HG02798 (cell line): ENCODE measurements at regions not wholly inside any gene's neighbourhood (a gene's known extent, or its start where the extent isn't known, plus 50 kb on each side); places are given as distances from the start of the nearest gene placed in this dataset.

Experiments used
- ATAC-seq: cut with Tn5 transposase; IDR thresholded peaks from one replicate; pipeline ENCODE4 v1.9.1; 2021; ENCODE audit warnings: mild to moderate bottlenecking; ENCODE audit not compliant: unreplicated experiment, poor library complexity

DNA sequence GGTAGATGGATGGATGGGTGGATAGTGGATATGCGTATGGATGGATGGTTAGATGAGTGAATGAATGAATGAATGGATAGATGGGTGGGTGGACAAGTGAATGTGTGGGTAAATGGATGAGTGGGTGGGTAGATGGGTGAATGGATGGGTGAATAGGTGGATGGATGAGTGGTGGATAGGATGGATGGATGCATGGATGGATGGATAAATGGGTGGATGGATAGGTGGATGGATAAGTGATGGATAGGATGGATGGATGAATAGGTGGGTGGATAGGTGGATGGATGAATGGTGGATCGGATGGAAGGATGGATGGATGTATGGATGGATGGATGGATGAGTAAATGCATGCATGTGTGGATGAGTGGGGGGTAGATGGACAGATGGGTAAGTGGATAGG is 169.3 kb downstream of the ACKR3 start:
- no peak for ATAC-seq

DNA sequence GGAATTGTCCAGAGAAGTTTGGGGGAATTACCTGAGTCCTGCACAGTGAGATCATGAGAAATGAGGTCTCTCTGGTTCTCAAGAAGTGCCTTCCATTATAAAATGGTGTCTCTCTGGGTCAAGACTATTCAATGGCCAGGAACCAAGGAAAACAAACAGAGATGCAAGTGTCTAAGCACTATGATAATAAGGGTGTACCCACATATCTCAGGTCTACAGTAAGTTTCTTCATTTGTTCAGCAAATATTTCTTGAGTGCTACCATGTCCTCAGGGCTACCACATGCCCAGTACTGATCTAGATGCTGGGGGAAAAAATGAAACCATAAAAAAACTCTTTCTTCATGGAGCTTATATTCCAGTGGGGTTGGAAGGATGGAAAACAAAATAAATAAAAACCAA is 170.0 kb downstream of the ACKR3 start:
- no peak for ATAC-seq

GRCh38 chr2:236740506-236740905 is 170.9 kb downstream of the ACKR3 start:
- no peak for ATAC-seq

DNA sequence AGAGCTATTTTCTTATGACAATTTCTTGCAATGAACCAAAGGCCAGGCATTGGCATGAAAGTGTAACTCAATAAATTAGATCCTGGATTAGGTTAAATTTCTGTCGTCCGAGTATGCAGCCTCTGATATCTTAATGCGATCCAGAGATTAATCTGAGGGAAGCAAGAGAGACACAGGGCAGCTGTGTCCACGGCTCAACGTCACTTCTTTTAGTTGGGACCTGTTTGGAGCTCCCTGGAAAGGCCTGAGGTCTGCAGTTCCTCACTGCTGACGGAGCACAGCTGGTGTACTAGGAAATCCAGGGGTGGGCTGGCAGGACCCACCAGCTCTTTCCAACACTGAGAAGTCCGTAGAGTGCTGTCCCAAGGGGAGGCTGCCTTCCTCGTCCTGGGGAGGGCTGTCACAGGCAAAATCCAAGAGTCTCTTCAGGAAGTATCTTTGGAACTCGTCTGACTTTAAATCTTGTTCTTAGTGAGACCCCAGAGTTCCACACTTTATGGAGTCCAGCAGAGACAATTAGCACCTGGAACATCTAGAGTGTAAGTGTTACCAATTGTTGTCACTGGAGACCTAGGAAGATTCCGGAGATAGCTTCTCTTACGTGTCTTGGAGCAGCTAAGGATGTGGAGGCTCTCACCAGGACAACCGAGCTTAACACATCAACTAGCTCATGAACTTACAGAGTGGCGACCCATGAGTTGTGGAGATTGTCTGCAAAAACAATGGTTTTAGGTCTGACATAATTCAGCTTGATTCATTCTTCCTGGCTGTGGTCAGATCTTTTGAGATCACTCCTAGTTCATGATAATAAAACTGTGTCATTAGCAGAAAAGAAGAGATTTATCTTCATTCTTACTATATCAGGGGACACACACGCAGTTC is 173.7 kb downstream of the ACKR3 start:
- no peak for ATAC-seq

DNA sequence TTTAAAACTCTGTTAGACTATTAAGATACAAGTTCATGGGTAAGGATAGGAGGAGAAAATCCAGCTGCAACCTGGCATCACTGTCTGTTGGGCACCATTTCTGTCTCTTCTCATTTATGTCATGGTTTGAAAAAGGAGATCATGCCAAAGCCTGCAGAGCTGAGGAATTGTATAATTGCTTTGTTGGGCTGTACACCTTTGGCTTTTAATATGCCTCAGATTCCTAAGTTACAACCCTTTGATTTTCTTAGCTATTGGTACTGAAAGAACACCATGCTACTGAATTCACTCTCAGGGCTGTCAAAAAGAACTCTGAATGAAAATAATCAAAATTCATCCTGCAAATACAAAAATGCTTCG is 174.3 kb downstream of the ACKR3 start:
- ATAC-seq: no peak

- no peak for ATAC-seq
These were observed 174.7 kb downstream of the ACKR3 start for GRCh38 chr2:236744281-236744705.

GRCh38 chr2:236744716-236745115 is 175.1 kb downstream of the ACKR3 start:
- no peak for ATAC-seq

- no peak for ATAC-seq
These were observed 176.0 kb downstream of the ACKR3 start for GRCh38 chr2:236745420-236746210.

DNA sequence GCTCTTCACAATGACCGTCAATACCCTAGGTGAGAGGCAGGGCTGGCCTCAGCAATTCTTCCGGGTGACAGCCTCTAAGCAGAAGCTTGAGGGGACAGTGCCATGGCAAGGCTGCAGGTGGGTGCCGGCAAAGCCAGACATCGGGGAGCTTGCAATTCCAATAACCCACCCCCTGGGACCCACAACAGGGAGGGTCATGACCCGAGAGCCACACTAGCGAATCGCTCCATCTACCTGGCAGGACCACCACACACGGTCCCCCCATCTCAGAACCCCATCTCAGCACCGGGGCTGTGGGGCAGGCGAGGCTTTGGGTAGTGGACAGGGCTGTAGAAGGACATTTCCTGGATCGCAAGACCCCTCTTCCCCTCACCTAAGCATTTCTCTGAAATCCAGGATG is 177.2 kb downstream of the ACKR3 start:
- ATAC-seq: no peak

GRCh38 chr2:236747426-236747825 is 177.8 kb downstream of the ACKR3 start:
- no peak for ATAC-seq

DNA sequence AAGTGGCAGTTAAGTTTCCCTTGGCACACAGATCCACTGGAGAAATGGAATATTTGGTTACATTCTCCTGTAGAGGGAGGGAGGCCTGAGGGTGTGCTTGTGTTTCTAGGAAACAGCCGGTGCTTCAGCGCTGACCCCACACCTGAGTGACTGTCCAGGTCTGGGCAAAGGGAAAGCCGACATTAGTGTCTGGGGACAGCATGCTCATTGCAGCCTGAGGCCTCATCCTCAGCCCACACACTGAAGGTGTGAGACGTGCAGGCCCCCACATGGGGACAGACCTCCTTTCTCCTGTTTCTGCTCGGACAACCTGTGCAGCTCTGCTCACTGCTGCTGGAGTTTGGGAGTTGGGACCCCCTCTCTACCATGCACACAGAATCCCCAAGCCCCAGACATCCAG is 178.3 kb downstream of the ACKR3 start:
- no peak for ATAC-seq

DNA sequence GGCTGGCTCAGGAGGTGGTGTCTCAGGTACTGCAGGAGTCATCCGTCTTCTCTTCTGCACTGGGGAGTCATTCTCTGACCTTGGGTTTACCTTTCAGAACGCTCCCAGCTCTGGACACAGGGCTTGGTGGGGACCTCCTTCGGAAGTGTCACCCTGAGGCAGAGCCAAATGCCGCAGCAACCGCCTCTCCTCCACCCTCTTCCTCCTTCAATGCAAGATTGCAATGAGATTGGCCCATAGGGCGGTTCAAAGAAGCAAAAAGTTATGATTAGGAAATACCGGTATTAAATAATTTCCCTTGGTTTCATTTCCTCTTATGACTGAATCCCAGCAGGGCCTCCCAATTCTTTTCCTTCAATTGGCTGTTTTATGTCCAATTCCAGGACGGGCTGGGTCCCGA is 178.8 kb downstream of the ACKR3 start:
- ATAC-seq: no peak

DNA sequence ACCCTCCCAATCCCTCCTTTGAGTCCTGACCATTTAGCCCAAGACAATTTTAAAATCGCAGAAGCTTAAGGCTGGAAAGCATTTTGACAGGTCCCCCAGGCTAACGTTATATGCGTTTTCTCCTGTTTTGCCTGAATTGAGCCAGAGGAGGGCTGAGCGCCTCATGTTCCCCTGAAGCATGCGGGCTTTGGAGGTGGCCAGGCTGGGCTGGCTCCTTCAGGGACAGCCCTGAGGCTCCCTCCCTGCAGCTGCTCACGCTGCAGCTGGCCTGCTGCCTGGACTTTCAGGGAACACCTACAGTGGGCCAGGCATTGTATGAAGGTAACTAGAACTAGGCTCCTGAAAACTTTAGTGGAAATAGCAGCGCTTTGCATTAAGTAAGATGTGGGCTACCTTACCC is 179.2 kb downstream of the ACKR3 start:
- no peak for ATAC-seq

DNA sequence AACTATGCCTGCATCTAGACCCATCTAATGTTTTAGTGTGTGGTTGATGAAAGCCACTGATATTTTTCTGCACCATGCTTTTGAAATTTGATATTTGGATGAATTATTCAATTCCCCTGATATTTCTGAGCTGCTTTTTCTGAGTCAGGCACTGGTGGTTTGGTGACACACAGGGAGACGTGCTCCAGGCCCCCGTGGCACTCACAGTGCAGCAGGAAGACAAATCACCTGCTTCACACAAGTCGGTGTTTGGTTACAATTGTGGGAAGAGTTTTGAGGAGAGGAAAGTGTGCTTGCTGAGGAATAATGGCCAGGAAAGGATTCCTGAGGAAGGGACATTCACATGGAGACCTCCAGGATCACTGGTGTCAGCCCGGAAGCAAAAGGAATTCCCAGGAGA is 179.7 kb downstream of the ACKR3 start:
- no peak for ATAC-seq

DNA sequence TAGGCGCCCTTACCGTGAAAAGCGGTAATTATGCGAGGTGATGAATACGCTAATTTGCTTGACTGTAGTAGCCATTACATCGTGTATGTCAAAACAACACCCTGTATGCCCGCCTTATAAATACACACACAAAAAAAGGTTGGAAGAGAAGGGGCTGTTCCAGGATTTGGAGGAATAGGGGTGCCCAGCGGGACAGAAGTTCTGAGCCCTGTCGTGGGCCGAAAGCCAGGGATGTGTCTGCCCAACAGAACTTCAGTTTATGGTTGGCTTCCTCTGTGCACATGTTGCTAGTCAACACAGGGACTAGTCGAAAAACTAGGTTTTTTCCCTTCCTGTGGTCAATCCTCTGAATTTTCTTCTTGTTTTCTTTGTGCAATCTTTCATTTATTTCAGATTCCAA is 182.5 kb downstream of the ACKR3 start:
- no peak for ATAC-seq

DNA sequence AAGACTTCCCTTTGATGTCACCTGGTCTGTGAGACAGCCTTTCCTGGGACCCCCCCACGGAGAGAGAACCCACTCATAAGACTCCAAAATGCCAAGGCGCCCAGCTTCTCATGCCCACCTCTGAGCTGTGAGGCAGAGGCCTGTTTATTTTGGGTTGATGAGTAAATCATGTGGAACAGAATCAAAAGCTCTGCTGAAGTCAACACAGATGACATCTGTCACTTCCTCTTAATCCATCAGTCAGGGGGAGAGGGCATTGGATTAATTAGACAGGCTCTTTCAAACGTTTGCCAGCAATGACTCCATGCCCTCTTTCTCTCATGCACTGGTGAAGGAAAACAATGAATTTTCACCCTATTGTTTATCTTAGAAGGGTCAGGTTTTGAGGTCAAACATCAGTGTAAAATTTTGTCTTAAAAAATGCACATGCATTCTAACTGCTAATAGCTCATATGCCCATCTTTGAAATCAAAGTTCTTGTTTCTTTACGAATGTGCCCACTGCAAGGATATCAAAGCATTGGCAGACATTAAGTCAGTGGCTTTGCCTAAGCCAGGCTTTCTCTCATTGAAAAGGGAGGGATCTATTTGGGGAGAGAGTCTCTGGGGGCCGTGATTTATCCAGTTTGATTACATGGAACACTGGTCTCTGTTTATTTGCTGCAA is 184.1 kb downstream of the ACKR3 start:
- no peak for ATAC-seq

DNA sequence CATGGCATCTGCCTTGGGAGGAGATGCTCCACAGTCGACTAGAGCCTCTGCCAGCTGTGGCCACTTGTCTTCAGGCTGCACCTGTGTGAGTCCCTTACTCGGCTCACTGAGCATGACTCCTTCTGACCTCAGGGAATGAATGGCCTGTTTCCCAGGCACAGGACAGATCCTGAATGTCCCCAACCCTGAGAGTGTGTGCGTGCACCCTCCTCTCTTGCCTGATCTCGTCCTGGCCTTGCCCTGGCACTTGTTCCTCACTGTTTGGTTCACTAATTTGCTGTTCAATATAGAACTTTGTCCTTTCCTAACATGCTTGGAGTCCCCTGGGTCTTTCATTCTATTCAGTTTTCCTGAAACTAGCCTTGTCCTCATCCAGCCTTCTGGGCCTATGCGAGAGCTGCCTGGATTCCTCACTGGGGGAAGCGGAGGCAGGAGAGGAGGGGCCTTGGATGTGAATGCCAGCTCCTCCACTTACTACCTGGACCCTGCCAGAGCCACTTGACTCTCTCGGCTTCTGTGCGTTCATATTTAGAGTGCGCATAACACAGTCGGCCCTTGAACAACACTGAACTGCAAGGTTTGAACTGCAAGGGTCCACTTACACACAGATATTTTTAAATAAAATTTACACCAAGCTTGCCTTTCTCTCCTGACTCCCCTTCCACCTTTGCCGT is 184.8 kb downstream of the ACKR3 start:
- ATAC-seq: no peak

DNA sequence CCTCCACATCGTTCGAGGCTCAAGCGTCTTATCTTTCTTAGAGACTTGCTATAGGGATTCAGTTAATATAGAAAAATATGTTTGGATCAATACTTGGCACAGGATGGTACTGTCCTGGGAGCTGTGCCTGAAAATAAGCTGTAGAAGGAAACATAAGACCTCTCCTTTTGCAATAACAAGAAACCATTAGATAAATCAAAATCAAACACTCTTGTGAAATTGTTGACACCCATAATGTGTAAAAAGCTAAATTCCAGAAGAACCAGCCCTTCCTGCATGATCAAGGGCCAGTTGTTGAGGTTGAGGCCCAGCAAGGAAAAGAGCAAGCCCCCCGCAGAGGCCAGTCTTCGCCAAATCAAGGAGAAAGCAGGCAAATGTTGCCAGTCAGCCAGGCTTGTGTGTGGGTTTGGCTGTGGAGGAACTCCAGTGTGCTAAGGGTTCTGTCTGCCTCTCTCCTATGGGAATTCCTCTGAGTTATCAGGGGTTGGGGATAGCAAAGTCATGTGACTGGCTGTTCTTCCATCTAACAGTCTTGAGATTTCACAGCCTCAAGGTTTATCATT is 185.7 kb downstream of the ACKR3 start:
- ATAC-seq: no peak

GRCh38 chr2:236758406-236758805 is 188.8 kb downstream of the ACKR3 start:
- ATAC-seq: no peak

- ATAC-seq: no peak
These were observed 190.6 kb downstream of the ACKR3 start for GRCh38 chr2:236760246-236760645.
